ENCODE measurements at regions not wholly inside any gene's neighbourhood (a gene's known extent, or its start where the extent isn't known, plus 50 kb on each side); places are given as distances from the start of the nearest gene placed in this dataset.

- intact Hi-C loops (cut with micrococcal nuclease; ENCODE audit: unreplicated experiment): no loop called here
- BruUV-seq (replicated peaks): no TSS peak
- POLR2A ChIA-PET (ENCODE audit: low non-redundant PET): no interaction called here
- Histone ChIP-seq H3K4me3 (ENCODE audit: low read depth, low read length, poor library complexity, severe bottlenecking) (no peak overlapping the region), H3K4me1 (ENCODE audit: insufficient read depth, low read length, poor library complexity, severe bottlenecking) (no peaks in the 10 kb centered on the region), H3K36me3 (ENCODE audit: insufficient read depth, low read length, poor library complexity, severe bottlenecking) (no peaks in the 10 kb centered on the region), H3K27ac (ENCODE audit: low read depth, low read length, poor library complexity, severe bottlenecking) (no peak overlapping the region), H3K9me3 (ENCODE audit: low read depth, low read length, poor library complexity, severe bottlenecking) (no peaks in the 10 kb centered on the region), H3K27me3 (replicated peaks; ENCODE audit: insufficient read depth, low read depth, low read length, poor library complexity) (no peaks in the 10 kb centered on the region)
- TF ChIP-seq EZH2 (IDR thresholded peaks at IDR 0.05; ENCODE audit: borderline replicate concordance, low read depth, low read length, poor library complexity, severe bottlenecking): no peak
- no peak for TF ChIP-seq CTCF (conservative IDR thresholded peaks at IDR 0.05; ENCODE audit: low read depth, low read length)
- CTCF ChIA-PET: no interaction called here
- DNase-seq (ENCODE audit: low spot score): no peak
These were observed 268.6 kb upstream of the RAB6C start for GRCh38 chr2:129710670-129711495.

- POLR2A ChIA-PET (ENCODE audit: low non-redundant PET): no interaction called here
- Histone ChIP-seq H3K9me3 (ENCODE audit: low read depth, low read length, poor library complexity, severe bottlenecking) (no peaks in the 10 kb centered on the region), H3K27me3 (replicated peaks; ENCODE audit: insufficient read depth, low read depth, low read length, poor library complexity) (no peaks in the 10 kb centered on the region), H3K4me1 (ENCODE audit: insufficient read depth, low read length, poor library complexity, severe bottlenecking) (no peaks in the 10 kb centered on the region), H3K27ac (ENCODE audit: low read depth, low read length, poor library complexity, severe bottlenecking) (no peak overlapping the region), H3K36me3 (ENCODE audit: insufficient read depth, low read length, poor library complexity, severe bottlenecking) (no peaks in the 10 kb centered on the region), H3K4me3 (ENCODE audit: low read depth, low read length, poor library complexity, severe bottlenecking) (no peak overlapping the region)
- DNase-seq (ENCODE audit: low spot score): no peak
- intact Hi-C loops (cut with micrococcal nuclease; ENCODE audit: unreplicated experiment): no loop called here
- TF ChIP-seq EZH2 (IDR thresholded peaks at IDR 0.05; ENCODE audit: borderline replicate concordance, low read depth, low read length, poor library complexity, severe bottlenecking): no peak
- TF ChIP-seq CTCF (conservative IDR thresholded peaks at IDR 0.05; ENCODE audit: low read depth, low read length): no peak
- BruUV-seq (replicated peaks): no TSS peak
- CTCF ChIA-PET: no interaction called here
These were observed 267.4 kb upstream of the RAB6C start for GRCh38 chr2:129711816-129712675.

GRCh38 chr2:129712676-129712985 is 266.8 kb upstream of the RAB6C start:
- intact Hi-C loops (cut with micrococcal nuclease; ENCODE audit: unreplicated experiment): no loop called here
- ChIA-PET POLR2A (ENCODE audit: low non-redundant PET) (no interaction called here), CTCF (interaction anchor here (0.6 kb wide), 1 partner anchor 1399 kb away, joined by 6 read pairs; no protein-coding TSS in a partner anchor)
- H3K4me3 ChIP-seq (ENCODE audit: low read depth, low read length, poor library complexity, severe bottlenecking): no peak overlapping the region
- H3K36me3 ChIP-seq (ENCODE audit: insufficient read depth, low read length, poor library complexity, severe bottlenecking): no peaks in the 10 kb centered on the region
- no peaks in the 10 kb centered on the region for H3K9me3 ChIP-seq (ENCODE audit: low read depth, low read length, poor library complexity, severe bottlenecking)
- H3K27ac ChIP-seq (ENCODE audit: low read depth, low read length, poor library complexity, severe bottlenecking): no peak overlapping the region
- TF ChIP-seq CTCF (conservative IDR thresholded peaks at IDR 0.05; ENCODE audit: low read depth, low read length): no peak
- no peak for TF ChIP-seq EZH2 (IDR thresholded peaks at IDR 0.05; ENCODE audit: borderline replicate concordance, low read depth, low read length, poor library complexity, severe bottlenecking)
- BruUV-seq (replicated peaks): no TSS peak
- no peaks in the 10 kb centered on the region for H3K4me1 ChIP-seq (ENCODE audit: insufficient read depth, low read length, poor library complexity, severe bottlenecking)
- no peaks in the 10 kb centered on the region for H3K27me3 ChIP-seq (replicated peaks; ENCODE audit: insufficient read depth, low read depth, low read length, poor library complexity)
- no peak for DNase-seq (ENCODE audit: low spot score)

Data from A673 (cell line).